ENCODE measurements at regions not wholly inside any gene's neighbourhood (a gene's known extent, or its start where the extent isn't known, plus 50 kb on each side); places are given as distances from the start of the nearest gene placed in this dataset.

- TF ChIP-seq GATA2 (IDR thresholded peaks at IDR 0.05; ENCODE audit: low read depth, low read length), result no peak
- no peak for TF ChIP-seq GATA3 (IDR thresholded peaks at IDR 0.05; ENCODE audit: low read depth, low read length)
Measured at GRCh38 chr21:31503939-31504338, 155.6 kb upstream of the SOD1 start.

- TF ChIP-seq GATA2 (IDR thresholded peaks at IDR 0.05; ENCODE audit: low read depth, low read length), result no peak
- no peak for TF ChIP-seq GATA3 (IDR thresholded peaks at IDR 0.05; ENCODE audit: low read depth, low read length)
Measured at GRCh38 chr21:31503467-31503866, 156.0 kb upstream of the SOD1 start.

- TF ChIP-seq GATA3 (IDR thresholded peaks at IDR 0.05; ENCODE audit: low read depth, low read length) (no peak), GATA2 (IDR thresholded peaks at IDR 0.05; ENCODE audit: low read depth, low read length) (no peak)
Measured at GRCh38 chr21:31502537-31503143, 156.9 kb upstream of the SOD1 start.

GRCh38 chr21:31501926-31502325 lies 157.6 kb upstream of the SOD1 start:
- TF ChIP-seq GATA2 (IDR thresholded peaks at IDR 0.05; ENCODE audit: low read depth, low read length), result no peak
- TF ChIP-seq GATA3 (IDR thresholded peaks at IDR 0.05; ENCODE audit: low read depth, low read length), result no peak

GRCh38 chr21:31500982-31501381 lies 156.9 kb upstream of the TIAM1 start:
- no peak for TF ChIP-seq GATA3 (IDR thresholded peaks at IDR 0.05; ENCODE audit: low read depth, low read length)
- TF ChIP-seq GATA2 (IDR thresholded peaks at IDR 0.05; ENCODE audit: low read depth, low read length), result no peak

- TF ChIP-seq GATA2 (IDR thresholded peaks at IDR 0.05; ENCODE audit: low read depth, low read length) (no peak), GATA3 (IDR thresholded peaks at IDR 0.05; ENCODE audit: low read depth, low read length) (no peak)
Measured at GRCh38 chr21:31500071-31500470, 156.0 kb upstream of the TIAM1 start.

GRCh38 chr21:31498985-31499384 lies 154.9 kb upstream of the TIAM1 start:
- TF ChIP-seq GATA2 (IDR thresholded peaks at IDR 0.05; ENCODE audit: low read depth, low read length), result no peak
- no peak for TF ChIP-seq GATA3 (IDR thresholded peaks at IDR 0.05; ENCODE audit: low read depth, low read length)

GRCh38 chr21:31497914-31498313 lies 153.9 kb upstream of the TIAM1 start:
- TF ChIP-seq GATA2 (IDR thresholded peaks at IDR 0.05; ENCODE audit: low read depth, low read length) (no peak), GATA3 (IDR thresholded peaks at IDR 0.05; ENCODE audit: low read depth, low read length) (no peak)

GRCh38 chr21:31493350-31493880 lies 149.4 kb upstream of the TIAM1 start:
- TF ChIP-seq GATA2 (IDR thresholded peaks at IDR 0.05; ENCODE audit: low read depth, low read length) (no peak), GATA3 (IDR thresholded peaks at IDR 0.05; ENCODE audit: low read depth, low read length) (no peak)

GRCh38 chr21:31491617-31492016 lies 147.6 kb upstream of the TIAM1 start:
- TF ChIP-seq GATA3 (IDR thresholded peaks at IDR 0.05; ENCODE audit: low read depth, low read length) (no peak), GATA2 (IDR thresholded peaks at IDR 0.05; ENCODE audit: low read depth, low read length) (no peak)

GRCh38 chr21:31490443-31490842 lies 146.4 kb upstream of the TIAM1 start:
- TF ChIP-seq GATA2 (IDR thresholded peaks at IDR 0.05; ENCODE audit: low read depth, low read length) (no peak), GATA3 (IDR thresholded peaks at IDR 0.05; ENCODE audit: low read depth, low read length) (no peak)

GRCh38 chr21:31489726-31490125 lies 145.7 kb upstream of the TIAM1 start:
- no peak for TF ChIP-seq GATA3 (IDR thresholded peaks at IDR 0.05; ENCODE audit: low read depth, low read length)

- TF ChIP-seq GATA2 (IDR thresholded peaks at IDR 0.05; ENCODE audit: low read depth, low read length) (no peak), GATA3 (IDR thresholded peaks at IDR 0.05; ENCODE audit: low read depth, low read length) (no peak)
Measured at GRCh38 chr21:31489014-31489413, 145.0 kb upstream of the TIAM1 start.

- TF ChIP-seq GATA3 (IDR thresholded peaks at IDR 0.05; ENCODE audit: low read depth, low read length) (no peak), GATA2 (IDR thresholded peaks at IDR 0.05; ENCODE audit: low read depth, low read length) (no peak)
Measured at GRCh38 chr21:31484219-31484618, 140.2 kb upstream of the TIAM1 start.

- TF ChIP-seq GATA2 (IDR thresholded peaks at IDR 0.05; ENCODE audit: low read depth, low read length) (no peak), GATA3 (IDR thresholded peaks at IDR 0.05; ENCODE audit: low read depth, low read length) (no peak)
Measured at GRCh38 chr21:31483146-31483545, 139.1 kb upstream of the TIAM1 start.

GRCh38 chr21:31482460-31482859 lies 138.4 kb upstream of the TIAM1 start:
- TF ChIP-seq GATA2 (IDR thresholded peaks at IDR 0.05; ENCODE audit: low read depth, low read length), result no peak
- no peak for TF ChIP-seq GATA3 (IDR thresholded peaks at IDR 0.05; ENCODE audit: low read depth, low read length)

Data from SH-SY5Y (cell line).